HG02840 (cell line): ENCODE measurements at regions not wholly inside any gene's neighbourhood (a gene's known extent, or its start where the extent isn't known, plus 50 kb on each side); places are given as distances from the start of the nearest gene placed in this dataset.

ENCODE experiments used
- ATAC-seq: cut with Tn5 transposase; IDR thresholded peaks from one replicate; pipeline ENCODE4 v1.9.1; 2021; ENCODE audit warnings: mild to moderate bottlenecking, moderate library complexity, moderate number of reproducible peaks; ENCODE audit not compliant: unreplicated experiment, low FRiP score

- ATAC-seq: no peak
Measured at GRCh38 chr12:92504594-92504981, 198.2 kb upstream of the PLEKHG7 start.

DNA sequence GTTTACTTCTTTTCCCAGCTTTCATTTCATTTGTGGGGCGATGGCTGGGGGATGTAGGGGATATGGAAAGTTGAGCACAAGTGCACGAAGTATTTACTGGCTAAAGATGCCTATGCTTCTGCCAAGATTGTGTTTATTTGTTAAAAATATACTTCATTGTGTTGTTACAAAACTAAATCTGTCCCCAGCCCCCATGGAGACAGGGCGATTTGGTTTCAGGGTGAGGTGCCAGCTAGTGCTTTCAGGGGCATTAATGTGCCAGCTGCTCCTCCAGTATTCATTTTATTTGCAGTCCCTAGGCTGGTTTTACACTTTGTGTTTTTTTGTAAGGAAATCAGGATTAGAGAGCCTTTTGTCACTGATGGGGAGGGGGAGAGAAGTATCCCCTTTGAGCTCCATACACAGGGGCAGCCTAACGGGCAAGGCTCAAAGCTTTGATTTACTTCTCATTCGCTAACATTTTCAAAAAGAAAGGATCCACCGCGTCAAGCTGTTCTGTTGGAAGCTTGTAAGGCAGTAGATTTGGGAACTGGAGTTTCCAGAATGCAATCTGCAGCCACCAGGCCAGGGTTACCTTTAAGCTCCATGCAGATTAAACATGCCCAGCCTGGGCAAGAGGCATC, 198.7 kb upstream of the PLEKHG7 start:
- no peak for ATAC-seq

DNA sequence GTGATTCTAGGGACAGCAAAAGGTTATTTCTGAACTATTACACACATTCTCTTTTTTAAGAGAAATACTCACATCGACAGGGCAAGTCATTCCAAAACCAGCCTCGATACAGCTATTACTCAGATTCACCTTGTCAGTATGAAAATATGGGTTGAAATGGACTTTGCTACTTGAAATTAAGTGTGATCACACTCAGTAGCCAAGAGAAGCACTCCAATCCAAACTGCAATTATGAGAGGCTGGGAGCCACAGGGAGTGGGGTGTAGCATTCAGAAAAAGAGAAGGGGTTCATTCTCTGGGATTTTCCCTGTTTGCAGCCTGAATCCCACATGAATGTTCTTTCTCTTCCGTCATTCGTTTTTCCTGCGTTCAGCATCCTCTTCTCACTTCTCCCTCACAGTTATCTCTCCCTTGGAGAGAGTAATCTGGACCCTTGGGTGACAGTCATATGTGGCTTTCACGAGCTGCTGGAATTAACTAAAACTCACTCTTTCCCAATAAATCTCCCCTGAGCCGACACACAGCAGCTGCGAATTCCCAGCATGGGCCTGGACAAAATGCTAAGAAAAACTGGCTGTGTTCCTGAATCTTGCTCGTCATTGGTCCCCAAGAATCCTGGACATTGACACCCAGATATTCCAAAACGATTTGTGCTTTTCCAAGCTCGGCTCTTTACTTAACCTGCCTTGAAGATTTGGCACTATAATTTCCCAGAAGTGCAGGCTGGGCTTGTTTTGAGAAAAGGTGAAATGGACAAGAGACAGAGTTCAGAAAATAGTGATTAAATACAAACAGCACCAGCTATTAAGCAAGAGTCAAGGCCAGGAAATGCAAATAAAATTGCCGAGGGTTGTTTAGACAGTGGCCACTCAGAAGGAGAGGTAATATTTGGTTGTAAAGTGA, 199.5 kb upstream of the PLEKHG7 start:
- ATAC-seq: peak; percentile 52

- ATAC-seq: peak; percentile 20
Measured at GRCh38 chr12:92502417-92503028, 200.3 kb upstream of the PLEKHG7 start.

GRCh38 chr12:92496790-92497189, 206.0 kb upstream of the PLEKHG7 start:
- peak; percentile 48 for ATAC-seq

DNA sequence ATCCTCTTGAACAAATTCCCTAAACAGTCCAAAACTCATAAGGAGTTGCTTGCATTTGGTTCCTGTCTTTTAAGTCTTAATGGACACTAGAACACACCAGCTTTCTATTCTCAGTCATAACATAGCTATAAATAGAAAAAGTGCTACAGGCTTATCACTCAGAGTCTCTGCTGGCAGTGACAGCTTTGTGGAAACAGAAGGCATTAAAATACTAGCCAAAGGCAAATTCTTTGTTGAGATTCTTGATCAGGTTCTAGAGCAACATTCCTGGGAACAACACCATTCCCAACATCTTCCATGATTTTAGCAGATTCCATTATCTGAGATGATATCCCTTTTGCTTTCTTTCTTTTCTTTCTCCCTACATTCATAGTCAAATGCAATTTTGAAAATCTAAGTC, 207.7 kb upstream of the PLEKHG7 start:
- no peak for ATAC-seq

DNA sequence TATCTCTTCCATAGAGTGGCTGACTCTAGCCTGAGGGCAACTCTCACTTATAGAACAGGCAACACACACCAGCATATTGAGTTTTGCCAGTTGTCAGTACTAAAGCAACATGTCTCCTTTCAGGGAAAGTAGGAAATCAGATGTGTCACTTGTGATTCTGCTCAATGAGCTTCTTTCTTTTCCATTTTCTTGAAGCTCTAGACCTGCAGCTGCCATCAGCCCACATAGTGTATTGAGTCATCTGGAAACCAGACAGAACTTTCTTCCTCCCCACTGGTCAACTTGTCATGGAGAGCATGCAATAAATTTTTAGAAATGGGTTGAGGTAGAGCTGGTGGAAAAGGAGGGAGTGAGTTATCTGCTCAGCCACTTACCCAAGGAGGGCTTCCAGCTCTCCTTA, 209.0 kb upstream of the PLEKHG7 start:
- ATAC-seq: no peak

GRCh38 chr12:92492995-92493394, 209.8 kb upstream of the PLEKHG7 start:
- no peak for ATAC-seq

DNA sequence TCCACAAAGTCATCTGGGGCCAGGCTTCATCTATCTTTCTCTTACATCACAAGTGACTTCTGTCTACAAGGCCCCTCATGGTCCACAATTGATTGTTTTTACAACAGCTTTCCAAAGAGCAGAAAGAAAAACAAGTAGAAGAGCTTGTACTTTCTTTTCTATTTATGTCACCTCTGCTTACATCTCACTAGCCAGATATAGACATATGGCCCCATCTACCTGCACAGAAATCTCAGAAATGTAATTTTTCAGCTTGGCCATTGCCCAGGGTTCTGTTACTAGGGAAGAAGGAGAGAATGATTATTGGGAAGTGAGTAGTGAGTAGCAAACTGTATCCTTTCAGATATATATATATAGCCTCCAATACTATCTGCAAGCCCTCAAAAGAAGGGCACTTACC, 210.5 kb upstream of the PLEKHG7 start:
- ATAC-seq: no peak

GRCh38 chr12:92489781-92490180, 213.0 kb upstream of the PLEKHG7 start:
- no peak for ATAC-seq

GRCh38 chr12:92488735-92489134, 214.1 kb upstream of the PLEKHG7 start:
- ATAC-seq: no peak

- no peak for ATAC-seq
Measured at GRCh38 chr12:92487138-92487485, 215.7 kb upstream of the PLEKHG7 start.

- ATAC-seq: no peak
Measured at GRCh38 chr12:92486443-92487137, 216.2 kb upstream of the PLEKHG7 start.

DNA sequence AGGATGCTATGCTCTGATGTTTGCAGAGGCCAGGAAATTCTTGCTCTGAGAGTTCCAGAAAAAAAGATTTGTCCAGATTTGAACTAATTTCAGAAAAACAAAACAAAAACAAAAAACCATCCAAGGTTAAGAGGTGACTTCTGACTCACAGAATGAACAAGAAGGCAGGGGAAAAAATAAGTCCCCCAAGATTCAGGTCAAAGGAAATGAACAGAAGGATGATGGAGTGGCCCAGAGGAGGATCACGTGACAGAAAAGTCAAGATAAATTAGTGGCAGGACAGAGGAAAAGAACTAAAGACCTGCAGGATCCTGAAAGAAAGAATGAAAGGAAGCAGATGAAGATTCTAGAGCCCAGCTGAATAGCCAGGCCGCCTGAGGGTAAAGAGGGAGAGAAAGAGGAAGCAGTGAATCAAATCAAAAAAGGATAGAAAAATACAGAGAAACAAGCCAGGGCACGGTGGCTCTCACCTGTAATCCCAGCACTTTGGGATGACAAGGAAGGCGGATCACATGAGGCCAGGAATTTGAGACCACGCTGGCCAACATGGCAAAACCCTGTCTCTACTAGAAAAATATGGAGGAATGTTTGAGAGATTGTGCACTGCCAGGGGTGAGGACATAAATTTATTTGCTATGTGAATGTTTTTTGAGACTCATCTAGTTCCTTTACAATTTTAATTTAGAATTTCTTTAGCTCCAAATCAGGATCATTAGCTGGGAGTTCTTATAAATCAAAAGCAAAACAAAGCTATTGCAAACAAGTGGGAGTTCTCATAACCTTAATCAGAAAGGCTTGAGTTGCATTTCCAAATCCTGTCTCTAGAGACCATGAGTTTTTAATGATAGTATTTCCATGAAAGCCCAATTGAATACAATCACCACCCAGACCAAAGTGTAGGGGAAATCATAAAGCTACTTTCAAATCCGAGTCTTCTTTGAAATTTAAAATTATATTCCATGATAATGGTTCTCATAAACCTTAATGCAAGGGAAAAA, 217.1 kb upstream of the PLEKHG7 start:
- ATAC-seq: no peak

DNA sequence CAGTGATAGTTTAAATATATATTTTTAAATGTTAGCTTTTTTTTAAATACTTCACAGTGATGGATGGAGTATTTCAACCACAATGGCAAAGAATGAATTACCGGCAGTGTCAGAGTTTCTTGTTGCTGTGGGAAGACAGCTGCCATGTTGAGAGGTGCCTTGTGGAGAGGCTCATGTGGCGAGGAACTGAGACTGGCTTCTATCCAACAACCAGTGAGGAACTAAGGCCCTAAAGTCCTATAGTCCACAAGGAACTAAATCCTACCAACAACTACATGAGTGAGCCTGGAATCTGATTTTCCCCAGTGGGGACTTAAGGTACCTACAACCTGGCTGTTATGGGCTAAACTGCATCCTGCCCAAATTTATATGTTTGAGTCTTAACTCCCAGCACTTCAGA, 220.2 kb upstream of the PLEKHG7 start:
- no peak for ATAC-seq

GRCh38 chr12:92481066-92481465, 221.7 kb upstream of the PLEKHG7 start:
- no peak for ATAC-seq

- ATAC-seq: no peak
Measured at GRCh38 chr12:92478692-92479091, 224.1 kb upstream of the PLEKHG7 start.

- no peak for ATAC-seq
Measured at GRCh38 chr12:92476844-92477243, 225.9 kb upstream of the PLEKHG7 start.

GRCh38 chr12:92473564-92473963, 229.2 kb upstream of the PLEKHG7 start:
- ATAC-seq: no peak

DNA sequence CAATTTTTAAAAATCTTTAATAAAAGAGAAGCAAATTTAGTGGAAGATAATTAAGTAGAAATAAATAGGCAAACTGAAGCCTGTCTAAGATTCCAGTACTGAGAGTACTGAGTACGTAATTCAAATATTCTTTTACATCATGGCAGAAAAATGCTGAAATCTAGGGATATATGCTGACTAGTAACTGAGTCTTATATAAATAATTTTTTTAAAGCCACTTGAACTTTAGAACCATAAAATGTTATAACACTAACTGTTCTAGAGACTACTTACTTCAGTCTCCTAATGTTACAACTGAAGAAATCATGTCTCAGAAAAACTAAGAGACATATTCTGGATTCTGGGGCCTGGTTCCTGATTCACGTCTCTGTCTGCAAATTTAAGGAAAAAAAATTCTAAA, 230.6 kb upstream of the PLEKHG7 start:
- ATAC-seq: no peak
